ENCODE measurements at regions not wholly inside any gene's neighbourhood (a gene's known extent, or its start where the extent isn't known, plus 50 kb on each side); places are given as distances from the start of the nearest gene placed in this dataset.
A peak's percentile ranks its signal among the peaks of the same experiment; 100 is the strongest.

DNA sequence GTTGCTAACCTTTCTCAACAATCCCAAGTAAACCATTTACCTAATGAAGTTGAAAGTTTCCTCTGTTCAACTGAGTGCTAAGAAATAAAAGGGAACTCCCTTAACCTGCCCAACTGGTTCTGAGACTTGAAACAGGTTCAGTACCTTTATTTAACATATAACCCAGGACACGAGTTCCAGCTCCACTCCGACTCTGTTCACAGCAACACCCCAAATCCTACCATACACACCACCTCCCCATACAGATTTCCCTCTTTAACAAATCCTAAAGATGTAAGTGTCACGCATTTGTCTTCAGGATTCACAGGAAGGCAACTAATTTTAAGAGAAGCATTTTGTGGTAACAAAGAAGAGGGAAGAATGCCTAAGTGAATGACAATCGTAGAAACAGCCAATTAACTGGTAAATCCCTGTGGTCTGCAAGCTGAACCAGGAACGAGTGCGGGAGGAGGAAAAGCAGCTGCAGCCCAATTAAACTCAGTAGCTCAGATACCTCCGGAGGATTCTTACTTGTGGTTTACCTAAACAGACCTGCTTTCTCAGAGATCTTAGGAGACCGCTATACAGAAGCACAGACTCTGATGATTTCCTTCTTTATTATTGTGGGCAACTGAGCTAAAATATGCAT, 134.5 kb upstream of the MAGI3 start:
- peak in 3 of 4 donors; percentile 45 to 64 (median 56) for DNase-seq (ENCODE audit: low read depth in 4 of 4, low spot score in 3 of 4)

- DNase-seq (ENCODE audit: low read depth in 4 of 4, low spot score in 3 of 4) = no peak
These were observed 134.0 kb upstream of the MAGI3 start for GRCh38 chr1:113256348-113256729.

DNA sequence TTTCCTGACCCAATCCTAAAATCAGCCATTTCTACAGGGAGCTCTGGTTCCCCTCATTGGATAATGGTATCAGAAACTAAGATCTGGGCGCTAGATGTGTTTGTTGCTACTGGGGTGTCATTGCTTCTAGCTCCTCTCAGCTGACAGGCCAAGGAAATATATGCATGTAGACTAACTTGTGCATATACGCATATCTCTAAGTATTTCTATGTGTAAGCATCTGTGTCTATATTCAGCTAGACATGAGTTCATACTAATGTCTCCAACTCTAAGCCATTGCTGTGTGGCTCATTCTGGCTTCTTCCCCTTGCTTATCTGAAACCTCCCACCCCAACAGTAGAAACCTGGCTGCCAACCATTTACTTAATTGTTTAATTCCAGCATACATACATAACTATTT, 130.3 kb upstream of the MAGI3 start:
- DNase-seq (ENCODE audit: low read depth in 4 of 4, low spot score in 3 of 4) = no peak

DNA sequence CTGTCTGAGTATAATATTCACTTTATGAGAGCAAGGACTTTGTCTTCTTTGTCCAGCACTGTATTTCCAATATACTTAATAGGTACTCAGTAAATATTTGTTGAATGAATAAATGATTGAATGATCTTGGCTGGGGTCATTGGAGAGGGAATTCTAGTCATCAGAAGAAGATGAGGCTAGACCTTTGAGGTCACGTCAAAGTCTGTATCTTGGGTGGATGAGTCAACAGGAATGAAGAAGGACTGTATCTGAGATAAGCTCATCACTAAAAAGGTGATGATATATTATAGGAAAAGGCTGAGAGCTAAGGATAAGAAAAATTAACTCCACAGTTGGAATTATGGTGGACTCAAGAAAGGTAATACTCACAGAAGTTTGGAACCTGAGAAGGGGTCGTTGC, 125.1 kb upstream of the MAGI3 start:
- no peak for DNase-seq (ENCODE audit: low read depth in 4 of 4, low spot score in 3 of 4)

- no peak for DNase-seq (ENCODE audit: low read depth in 4 of 4, low spot score in 3 of 4)
These were observed 123.5 kb upstream of the MAGI3 start for GRCh38 chr1:113266788-113267187.

DNA sequence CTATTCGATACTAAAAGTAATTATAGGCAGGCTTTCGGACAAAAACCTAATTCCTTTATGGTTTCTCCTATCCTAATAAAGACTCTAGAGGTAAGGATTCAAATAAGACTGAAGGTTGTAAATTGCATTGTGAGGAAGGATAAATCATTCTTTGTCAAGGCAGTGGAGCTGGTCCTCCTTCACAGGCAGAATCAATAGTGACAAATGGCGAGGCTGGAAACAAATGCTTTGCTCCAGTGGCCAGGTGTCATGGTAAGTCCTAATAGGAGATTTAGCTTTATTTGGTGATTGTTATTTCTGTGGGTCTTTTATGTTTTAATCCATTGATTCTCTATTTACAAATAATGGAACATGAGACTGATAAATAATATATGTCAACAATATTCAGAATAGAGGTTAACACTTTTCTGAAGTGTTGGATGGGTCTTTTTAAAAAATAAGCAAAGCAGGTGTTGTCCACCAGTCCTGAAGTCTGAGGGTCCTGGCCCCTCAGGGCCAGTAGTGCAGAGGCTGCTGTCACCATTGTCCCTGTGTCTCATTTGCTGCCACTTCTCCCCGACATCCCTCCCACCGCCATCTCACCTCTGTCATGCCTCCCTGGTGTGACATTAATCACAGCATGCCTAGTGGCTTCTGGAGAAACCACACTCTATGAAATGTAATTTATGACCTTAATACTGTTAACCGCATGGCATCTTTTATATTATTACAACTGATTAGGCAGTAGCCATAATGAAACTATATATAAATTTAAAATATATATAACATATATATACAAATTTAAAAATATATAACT, 120.9 kb upstream of the MAGI3 start:
- DNase-seq (ENCODE audit: low read depth in 4 of 4, low spot score in 3 of 4) = no peak

DNA sequence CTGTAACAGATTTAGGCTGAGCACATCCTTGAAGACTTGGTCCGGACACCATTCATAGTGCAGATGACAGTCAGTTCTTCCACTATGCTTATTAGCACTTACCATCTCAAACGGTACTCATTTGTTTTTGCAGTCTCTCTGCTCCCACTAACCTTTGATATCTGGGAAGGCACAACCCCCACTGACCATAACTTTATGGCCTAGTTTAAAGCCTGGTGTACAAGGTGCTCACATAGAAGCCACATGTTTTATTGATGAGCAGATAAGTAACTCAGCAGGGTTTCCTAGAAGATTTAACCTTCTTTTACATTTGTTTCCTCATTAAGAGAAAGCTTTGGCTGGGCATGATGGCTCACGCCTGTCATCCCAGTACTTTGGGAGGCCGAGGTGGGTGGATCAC, 119.3 kb upstream of the MAGI3 start:
- no peak for DNase-seq (ENCODE audit: low read depth in 4 of 4, low spot score in 3 of 4)

DNA sequence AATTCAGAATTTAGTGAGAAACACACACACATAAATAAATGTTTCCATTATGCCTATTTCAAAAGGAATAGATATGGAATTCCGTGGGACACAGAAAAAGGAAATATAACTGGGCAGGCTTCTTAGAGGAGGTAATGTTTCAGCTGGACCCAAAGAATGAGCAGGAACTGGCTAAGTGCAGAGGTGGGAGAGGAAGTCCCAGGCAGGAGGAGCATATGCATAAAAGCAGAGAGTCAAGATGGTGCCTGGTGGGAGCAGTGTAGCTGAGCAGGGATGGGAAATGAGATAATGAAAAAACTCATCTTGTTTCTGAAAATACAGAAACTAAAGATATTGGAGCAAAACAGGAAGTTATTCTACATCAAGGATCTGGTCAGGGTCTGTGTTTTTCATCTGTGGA, 115.2 kb upstream of the MAGI3 start:
- no peak for DNase-seq (ENCODE audit: low read depth in 4 of 4, low spot score in 3 of 4)

- no peak for DNase-seq (ENCODE audit: low read depth in 4 of 4, low spot score in 3 of 4)
These were observed 114.6 kb upstream of the MAGI3 start for GRCh38 chr1:113275691-113276090.

GRCh38 chr1:113276507-113276906, 113.8 kb upstream of the MAGI3 start:
- no peak for DNase-seq (ENCODE audit: low read depth in 4 of 4, low spot score in 3 of 4)

- no peak for DNase-seq (ENCODE audit: low read depth in 4 of 4, low spot score in 3 of 4)
These were observed 111.9 kb upstream of the MAGI3 start for GRCh38 chr1:113278371-113278770.

- DNase-seq (ENCODE audit: low read depth in 4 of 4, low spot score in 3 of 4) = no peak
These were observed 111.5 kb upstream of the MAGI3 start for GRCh38 chr1:113278777-113279176.

- no peak for DNase-seq (ENCODE audit: low read depth in 4 of 4, low spot score in 3 of 4)
These were observed 110.4 kb upstream of the MAGI3 start for GRCh38 chr1:113279776-113280391.

- DNase-seq (ENCODE audit: low read depth in 4 of 4, low spot score in 3 of 4) = no peak
These were observed 109.7 kb upstream of the MAGI3 start for GRCh38 chr1:113280581-113280980.

- no peak for DNase-seq (ENCODE audit: low read depth in 4 of 4, low spot score in 3 of 4)
These were observed 108.8 kb upstream of the MAGI3 start for GRCh38 chr1:113281550-113281949.

DNA sequence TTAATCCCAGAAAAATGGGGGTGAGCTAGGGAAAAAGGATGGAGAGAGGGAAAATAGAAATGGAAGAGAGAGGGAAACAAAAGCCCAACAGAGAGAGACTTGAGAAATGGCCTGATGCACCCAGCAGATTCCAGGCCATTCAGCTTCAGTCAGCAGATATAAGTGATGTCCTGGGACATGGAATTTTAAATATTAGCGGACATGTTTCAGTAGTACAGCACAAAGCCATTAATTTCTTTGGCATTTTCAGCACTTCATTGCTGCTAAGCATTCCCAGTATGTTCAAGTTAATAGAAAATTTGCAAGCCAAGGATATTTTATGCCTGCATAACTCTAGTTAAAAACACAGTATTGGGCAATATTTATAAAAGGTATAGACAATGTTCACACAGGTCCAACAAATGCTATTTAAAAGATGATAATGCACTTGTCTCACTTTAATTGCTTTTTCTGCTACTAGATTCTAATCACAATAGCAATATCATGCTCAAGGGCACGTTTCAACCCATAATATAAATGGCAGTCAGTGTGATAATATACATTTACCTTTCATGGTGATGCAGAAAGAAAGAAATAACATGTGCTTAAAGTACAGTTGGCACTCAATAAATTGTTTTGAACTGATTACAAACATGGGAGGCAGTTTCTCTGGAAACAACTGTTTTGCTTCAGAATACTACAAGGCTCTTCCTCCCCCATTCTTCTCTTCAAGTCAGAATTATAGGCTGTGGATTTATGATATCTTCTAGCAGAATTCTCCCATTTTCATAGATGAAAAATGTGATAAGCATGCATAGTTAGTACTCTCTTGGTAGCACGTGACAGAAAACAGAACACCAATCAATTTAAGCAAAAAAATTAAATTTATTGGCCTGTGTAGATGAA, 108.1 kb upstream of the MAGI3 start:
- DNase-seq (ENCODE audit: low read depth in 4 of 4, low spot score in 3 of 4) = no peak

GRCh38 chr1:113282893-113283285, 107.4 kb upstream of the MAGI3 start:
- DNase-seq (ENCODE audit: low read depth in 4 of 4, low spot score in 3 of 4) = no peak

GRCh38 chr1:113283914-113284313, 106.4 kb upstream of the MAGI3 start:
- no peak for DNase-seq (ENCODE audit: low read depth in 4 of 4, low spot score in 3 of 4)

DNA sequence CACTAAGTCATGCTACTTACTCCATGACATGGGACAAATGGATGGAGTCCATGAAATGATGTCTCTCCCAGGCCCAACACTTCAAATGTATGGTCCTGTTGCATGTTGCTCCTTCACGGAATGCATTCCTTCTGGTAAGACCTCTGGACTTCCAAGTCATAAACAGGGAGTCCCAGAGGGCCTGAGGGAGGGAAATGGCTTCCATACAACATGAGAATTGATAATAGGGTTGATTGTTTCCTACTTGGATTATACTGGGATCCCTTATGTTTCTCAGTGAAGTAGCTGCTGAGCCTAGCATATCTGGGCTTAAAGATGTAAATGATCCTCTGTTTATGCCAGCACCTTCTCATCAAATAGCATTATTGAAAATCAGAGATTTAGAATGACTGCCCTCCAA, 104.2 kb upstream of the MAGI3 start:
- no peak for DNase-seq (ENCODE audit: low read depth in 4 of 4, low spot score in 3 of 4)

GRCh38 chr1:113291777-113292602, 98.3 kb upstream of the MAGI3 start:
- no peak for DNase-seq (ENCODE audit: low read depth in 4 of 4, low spot score in 3 of 4)

Data from left renal pelvis (tissue), 4 donors.